ENCODE measurements at regions not wholly inside any gene's neighbourhood (a gene's known extent, or its start where the extent isn't known, plus 50 kb on each side); places are given as distances from the start of the nearest gene placed in this dataset.

GRCh38 chr20:22529150-22530019 is 55.0 kb downstream of the FOXA2 start:
- whole genome bisulfite sequencing (ENCODE audit: extremely low coverage, insufficient read length, low lambda C conversion rate): no CpG with 5 or more reads among the region's 13 CpGs
- Histone ChIP-seq H3K4ac (ENCODE audit: low read depth, low read length) (no peak overlapping the region), H2AFZ (ENCODE audit: low read length) (no peak overlapping the region), H3K18ac (ENCODE audit: insufficient read length, low read depth, low read length) (no peak overlapping the region), H3K27ac (ENCODE audit: insufficient read length, low read depth, low read length) (no peak overlapping the region), H3K23me2 (ENCODE audit: insufficient read length, low read depth, low read length, poor library complexity, severe bottlenecking) (no peaks in the 10 kb centered on the region), H3K9ac (ENCODE audit: extremely low read depth, insufficient read length, low read length) (no peak overlapping the region), H3K23ac (ENCODE audit: insufficient read length, low read depth, low read length) (no peak overlapping the region), H2BK20ac (ENCODE audit: low read depth, low read length, poor library complexity, severe bottlenecking) (no peak overlapping the region), H3K79me2 (ENCODE audit: insufficient read depth, low read length) (no peaks in the 10 kb centered on the region), H2BK12ac (ENCODE audit: insufficient read length, low read depth, low read length) (no peak overlapping the region), H2BK5ac (ENCODE audit: insufficient read length, low read length) (no peak overlapping the region), H4K8ac (replicated peaks; ENCODE audit: insufficient read length, low read depth, low read length) (no peak overlapping the region), H3K4me2 (ENCODE audit: insufficient read depth, insufficient read length, low read length) (no peak overlapping the region), H4K91ac (ENCODE audit: insufficient read length, low read depth, low read length) (no peak overlapping the region), H3K9me3 (ENCODE audit: control insufficient read depth, low read depth, low read length) (no peaks in the 10 kb centered on the region), H2BK15ac (ENCODE audit: low read depth, low read length) (no peak overlapping the region), H2AK5ac (ENCODE audit: insufficient read length, low read length) (no peak overlapping the region), H3K27me3 (ENCODE audit: insufficient read depth, low read length) (no peaks in the 10 kb centered on the region; the same call in 1 of the 2 replicates), H3T11ph (ENCODE audit: low read length) (no peak overlapping the region), H3K56ac (ENCODE audit: insufficient read length, low read depth, low read length) (no peak overlapping the region), H4K20me1 (ENCODE audit: control insufficient read depth, insufficient read depth, insufficient read length) (no peaks in the 10 kb centered on the region), H3K4me1 (ENCODE audit: insufficient read depth, low read length) (peaks cover 9% of the 10 kb centered on the region), H4K5ac (ENCODE audit: insufficient read length, low read depth, low read length) (no peak overlapping the region), H2BK120ac (ENCODE audit: low read depth, low read length, poor library complexity, severe bottlenecking) (no peak overlapping the region), H3K14ac (ENCODE audit: insufficient read depth, low read length) (no peak overlapping the region), H3K79me1 (ENCODE audit: insufficient read depth, low read depth, low read length, poor library complexity, severe bottlenecking) (no peaks in the 10 kb centered on the region)
- DNase-seq: no peak
- peaks cover 27 to 32% of the 10 kb centered on the region in 2 experiments for H3K4me1 Mint-ChIP-seq
- peak overlapping the region in 1 of 2 experiments; percentile 39; a peak in 1 of 5 replicates for H3K4me3 Mint-ChIP-seq
- no peaks in the 10 kb centered on the region for H3K9me3 Mint-ChIP-seq
- no peak for TF ChIP-seq CTCF (conservative IDR thresholded peaks at IDR 0.05)
- no peaks in the 10 kb centered on the region; a peak in 1 of 7 replicates for H3K36me3 Mint-ChIP-seq (ENCODE audit: insufficient read depth in 1 of 3, low read depth in 3 of 3)
- H3K27me3 Mint-ChIP-seq (ENCODE audit: low read depth): peaks cover 33% of the 10 kb centered on the region
- H3K27ac Mint-ChIP-seq: peak overlapping the region in 1 of 3 experiments; percentile 32; a peak in 2 of 7 replicates

All from H9 (cell line).